ENCODE measurements at regions not wholly inside any gene's neighbourhood (a gene's known extent, or its start where the extent isn't known, plus 50 kb on each side); places are given as distances from the start of the nearest gene placed in this dataset.

DNA sequence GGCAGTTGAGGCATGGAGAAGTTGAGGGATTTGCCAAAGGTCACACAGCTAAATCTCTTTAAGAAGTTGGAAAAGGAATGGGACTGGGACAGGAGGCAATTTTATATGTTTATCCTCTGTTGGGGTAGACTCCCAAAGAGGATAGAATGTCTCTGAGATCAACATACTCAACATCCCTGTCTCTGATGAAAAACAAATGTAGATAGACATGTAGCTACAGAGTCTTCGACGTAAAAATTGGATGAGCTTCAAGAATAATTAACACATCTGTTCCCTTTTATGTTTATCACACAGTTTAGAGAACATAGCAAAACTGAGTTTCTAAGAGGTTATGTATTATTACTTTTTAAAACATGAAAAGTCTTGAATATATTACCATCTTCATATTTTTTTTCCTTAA, 204.6 kb upstream of the CD180 start:
- Histone ChIP-seq H3K4me3 (no peak overlapping the region), H3K4me1 (no peaks in the 10 kb centered on the region), H3K36me3 (no peaks in the 10 kb centered on the region), H3K9ac (no peak overlapping the region), H3K27ac (no peak overlapping the region), H3K9me3 (replicated peaks in 1 of 11) (no peaks in the 10 kb centered on the region), H3K27me3 (no peaks in the 10 kb centered on the region), H3K4me2 (no peak overlapping the region), H4K20me1 (no peaks in the 10 kb centered on the region)
- TF ChIP-seq Cebpa-rat (IDR thresholded peaks at IDR 0.05), result no peak

DNA sequence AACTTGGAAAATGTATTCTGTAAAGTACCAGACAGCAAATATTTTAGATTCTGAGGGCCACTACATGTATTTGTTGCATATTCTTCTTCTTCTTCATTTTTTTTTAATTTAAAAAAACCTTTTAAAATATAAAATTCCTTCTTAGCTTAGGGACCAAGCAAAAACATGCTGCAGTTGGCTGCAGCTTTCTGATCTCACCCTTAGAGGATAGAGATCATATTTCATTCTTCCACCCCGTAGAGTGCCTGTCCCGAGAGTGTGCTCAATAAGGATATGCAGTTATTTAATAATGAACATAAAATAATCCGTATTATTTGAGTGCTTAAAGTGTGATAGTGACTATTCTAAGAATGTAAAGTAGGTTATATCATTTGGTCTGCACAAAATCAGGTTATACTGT, 204.2 kb upstream of the CD180 start:
- TF ChIP-seq Cebpa-rat (IDR thresholded peaks at IDR 0.05), result no peak
- Histone ChIP-seq H4K20me1 (no peaks in the 10 kb centered on the region), H3K36me3 (no peaks in the 10 kb centered on the region), H3K4me1 (no peaks in the 10 kb centered on the region), H3K9ac (no peak overlapping the region), H3K4me3 (no peak overlapping the region), H3K4me2 (no peak overlapping the region), H3K27me3 (no peaks in the 10 kb centered on the region), H3K9me3 (replicated peaks in 1 of 11) (no peaks in the 10 kb centered on the region), H3K27ac (no peak overlapping the region)

DNA sequence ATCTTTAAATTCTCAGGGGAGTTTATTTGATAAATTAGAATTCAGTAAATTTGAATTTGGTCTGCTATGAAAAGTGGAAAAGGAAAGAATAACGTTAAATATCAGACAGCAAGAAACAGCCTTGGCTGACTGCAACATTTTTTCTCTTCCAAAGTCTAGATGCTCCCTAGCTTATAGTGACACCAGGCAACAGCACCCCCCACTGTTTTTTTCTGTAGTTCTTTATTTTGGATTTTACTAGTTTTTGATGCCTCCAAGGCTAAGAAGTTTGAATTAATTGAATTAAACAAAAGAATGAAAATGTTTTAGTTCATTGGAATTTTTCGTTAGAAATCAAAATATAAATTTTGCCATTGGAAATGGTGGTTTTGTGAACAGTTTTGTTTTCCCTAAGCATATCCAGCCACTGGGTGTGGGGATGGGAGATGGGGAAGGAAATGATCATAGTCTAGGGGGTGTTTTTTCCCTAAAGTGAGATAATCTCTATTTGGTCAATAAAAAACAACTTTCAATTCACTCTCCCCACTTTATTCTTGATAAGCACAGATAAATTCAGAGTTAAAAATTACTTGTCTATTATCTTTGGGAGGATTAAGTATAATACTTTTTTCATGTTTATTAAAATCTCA, 199.3 kb upstream of the CD180 start:
- no peaks in the 10 kb centered on the region for H3K9me3 ChIP-seq (replicated peaks in 1 of 11)
- H3K9ac ChIP-seq, result no peak overlapping the region
- H3K4me1 ChIP-seq, result no peaks in the 10 kb centered on the region
- TF ChIP-seq Cebpa-rat (IDR thresholded peaks at IDR 0.05), result no peak
- no peaks in the 10 kb centered on the region for H3K27me3 ChIP-seq
- no peak overlapping the region for H3K27ac ChIP-seq
- H4K20me1 ChIP-seq, result no peaks in the 10 kb centered on the region
- H3K4me2 ChIP-seq, result no peak overlapping the region
- no peak overlapping the region for H3K4me3 ChIP-seq
- no peaks in the 10 kb centered on the region for H3K36me3 ChIP-seq

DNA sequence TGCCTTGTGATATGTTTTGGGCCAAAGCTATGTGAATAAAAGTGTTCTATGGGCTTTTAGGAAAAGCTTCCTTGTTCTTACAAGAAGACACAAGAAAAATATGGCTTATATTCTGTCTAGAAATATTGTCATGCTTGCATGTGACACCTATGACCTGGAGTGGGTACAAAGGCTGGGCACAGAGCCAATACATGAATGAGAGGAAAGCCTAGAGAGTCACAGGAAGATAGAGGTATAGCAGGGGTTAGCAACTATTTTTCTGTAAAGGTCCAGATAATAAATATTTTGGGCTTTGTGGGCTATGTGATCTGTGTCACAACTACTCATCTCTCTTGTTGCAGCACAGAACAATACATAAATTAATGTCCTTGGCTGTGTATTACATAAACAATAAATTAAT, 196.6 kb upstream of the CD180 start:
- no peak for TF ChIP-seq Cebpa-rat (IDR thresholded peaks at IDR 0.05)
- Histone ChIP-seq H3K4me3 (no peak overlapping the region), H3K4me1 (no peaks in the 10 kb centered on the region), H3K4me2 (no peak overlapping the region), H3K9me3 (replicated peaks in 1 of 11) (no peaks in the 10 kb centered on the region), H4K20me1 (no peaks in the 10 kb centered on the region), H3K27ac (no peak overlapping the region), H3K27me3 (no peaks in the 10 kb centered on the region), H3K9ac (no peak overlapping the region), H3K36me3 (no peaks in the 10 kb centered on the region)

DNA sequence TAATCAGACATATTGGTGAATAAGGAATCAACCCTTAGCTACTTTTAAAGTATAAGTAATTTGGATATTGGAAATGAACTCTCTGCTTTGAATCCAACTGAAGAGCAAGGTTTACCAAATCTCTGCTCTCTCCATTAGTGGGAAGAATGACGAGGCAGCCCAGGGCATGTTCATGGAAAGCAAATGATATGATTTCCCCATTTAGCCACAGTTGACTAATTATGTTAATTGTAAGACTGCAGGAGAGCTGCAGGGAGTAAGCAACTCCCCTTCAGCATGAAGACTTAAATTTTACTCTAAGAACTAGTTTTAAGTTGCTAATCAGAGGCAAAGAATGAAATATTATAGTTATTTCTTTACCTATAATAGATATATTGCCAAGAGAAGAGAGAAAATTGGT, 194.3 kb upstream of the CD180 start:
- Histone ChIP-seq H3K27ac (no peak overlapping the region), H3K27me3 (no peaks in the 10 kb centered on the region), H4K20me1 (no peaks in the 10 kb centered on the region), H3K9ac (no peak overlapping the region), H3K36me3 (no peaks in the 10 kb centered on the region), H3K4me1 (no peaks in the 10 kb centered on the region), H3K4me2 (no peak overlapping the region), H3K9me3 (replicated peaks in 1 of 11) (no peaks in the 10 kb centered on the region), H3K4me3 (no peak overlapping the region)
- no peak for TF ChIP-seq Cebpa-rat (IDR thresholded peaks at IDR 0.05)

DNA sequence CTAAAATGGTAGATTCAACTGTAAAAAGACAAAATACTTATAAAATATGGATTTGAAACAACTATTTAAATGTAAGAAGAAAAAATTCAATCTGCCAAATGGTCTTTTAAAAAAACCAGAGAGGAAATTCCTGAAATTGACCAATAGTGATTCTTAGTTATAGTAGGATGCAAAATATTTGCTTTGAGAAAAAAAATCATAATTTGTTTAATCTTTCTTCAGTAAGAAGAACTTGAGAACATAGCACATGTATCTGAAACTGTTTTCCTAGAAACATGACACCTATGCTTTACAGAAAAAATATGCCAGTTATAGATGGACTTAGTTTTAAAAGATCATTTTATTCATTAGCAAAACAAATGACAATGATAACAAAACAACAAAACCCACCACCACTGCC, 186.9 kb upstream of the CD180 start:
- Histone ChIP-seq H3K4me1 (no peaks in the 10 kb centered on the region), H3K4me2 (no peak overlapping the region), H3K9me3 (replicated peaks in 1 of 11) (no peaks in the 10 kb centered on the region), H3K36me3 (no peaks in the 10 kb centered on the region), H3K9ac (no peak overlapping the region), H3K4me3 (no peak overlapping the region), H4K20me1 (no peaks in the 10 kb centered on the region), H3K27ac (no peak overlapping the region), H3K27me3 (no peaks in the 10 kb centered on the region)
- no peak for TF ChIP-seq Cebpa-rat (IDR thresholded peaks at IDR 0.05)

DNA sequence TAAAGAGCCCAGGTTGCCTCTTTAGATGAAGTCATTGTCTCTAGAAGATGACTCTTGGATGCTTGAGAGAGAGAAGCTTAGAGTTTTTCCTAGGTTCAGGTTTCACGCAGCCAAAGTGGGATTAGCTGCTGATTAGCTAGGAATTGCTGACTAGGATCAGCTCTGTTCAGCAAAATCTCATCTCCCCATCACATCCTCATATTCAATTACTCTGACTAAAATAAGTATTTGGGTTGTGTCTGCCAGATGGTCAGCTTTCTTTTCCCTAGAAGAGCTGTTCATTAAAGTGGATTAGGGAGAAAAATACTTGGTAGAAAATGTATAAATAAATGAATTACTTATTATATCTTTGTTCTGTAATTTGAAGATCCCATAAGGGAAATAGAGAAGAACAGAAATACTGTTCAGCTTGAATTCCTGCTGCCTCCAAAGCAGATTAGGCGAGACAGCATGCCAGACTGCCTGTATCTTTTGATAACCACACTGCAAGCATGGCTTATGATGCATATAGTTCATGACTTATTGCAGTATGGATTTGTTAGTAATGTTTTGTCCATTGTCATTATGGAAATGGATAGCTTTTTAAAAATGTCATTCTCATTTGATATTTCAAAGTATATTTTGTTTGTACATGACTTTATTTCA, 184.8 kb upstream of the CD180 start:
- Histone ChIP-seq H3K36me3 (no peaks in the 10 kb centered on the region), H3K27me3 (no peaks in the 10 kb centered on the region), H3K27ac (no peak overlapping the region), H3K9ac (no peak overlapping the region), H3K9me3 (replicated peaks in 1 of 11) (no peaks in the 10 kb centered on the region), H3K4me1 (no peaks in the 10 kb centered on the region), H4K20me1 (no peaks in the 10 kb centered on the region), H3K4me3 (no peak overlapping the region), H3K4me2 (no peak overlapping the region)
- TF ChIP-seq Cebpa-rat (IDR thresholded peaks at IDR 0.05), result no peak

DNA sequence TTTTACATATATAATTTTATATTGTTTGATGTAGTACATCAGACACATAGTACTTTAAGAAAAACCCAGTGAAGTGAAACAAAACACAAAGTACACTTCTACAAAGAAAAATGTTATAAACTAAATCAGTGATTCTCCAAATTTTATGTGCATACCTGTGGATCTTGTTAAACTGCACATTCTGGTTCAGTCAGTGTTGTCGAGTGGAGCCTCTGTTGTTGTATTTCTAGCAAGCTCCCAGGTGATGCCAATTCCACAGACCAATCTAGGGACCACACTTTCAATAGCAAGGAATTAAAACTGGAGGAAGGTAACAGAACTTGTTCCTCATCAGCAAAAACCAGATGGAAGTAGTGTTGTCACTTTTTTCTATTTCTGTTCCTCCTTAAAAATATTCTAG, 183.8 kb upstream of the CD180 start:
- no peak overlapping the region for H3K4me3 ChIP-seq
- no peaks in the 10 kb centered on the region for H4K20me1 ChIP-seq
- no peak overlapping the region for H3K9ac ChIP-seq
- H3K4me1 ChIP-seq, result no peaks in the 10 kb centered on the region
- no peak overlapping the region for H3K27ac ChIP-seq
- no peaks in the 10 kb centered on the region for H3K36me3 ChIP-seq
- no peaks in the 10 kb centered on the region for H3K27me3 ChIP-seq
- H3K9me3 ChIP-seq (replicated peaks in 1 of 11), result peaks cover 0 to 4% (median 2%) of the 10 kb centered on the region in 11 experiments; a peak in 5 of 22 replicates
- H3K4me2 ChIP-seq, result no peak overlapping the region
- no peak for TF ChIP-seq Cebpa-rat (IDR thresholded peaks at IDR 0.05)

DNA sequence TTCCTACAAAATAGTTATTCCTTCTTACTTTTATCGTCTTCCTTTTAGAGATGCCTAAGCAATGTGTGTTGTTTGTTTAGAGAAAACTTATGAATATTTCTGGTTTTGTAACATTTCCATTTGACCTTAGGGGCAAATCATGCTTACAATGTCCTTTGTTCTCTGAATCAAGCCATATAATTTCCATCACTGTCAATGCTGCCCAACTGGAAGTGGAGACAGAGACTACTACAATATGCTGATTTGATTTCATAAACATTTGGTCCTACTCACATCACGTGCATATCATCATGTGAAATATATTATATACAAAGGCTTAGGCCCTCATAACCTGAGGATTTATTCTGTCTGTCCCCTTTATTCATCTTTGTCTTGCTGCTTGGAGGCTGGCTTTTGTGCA, 183.2 kb upstream of the CD180 start:
- Histone ChIP-seq H4K20me1 (no peaks in the 10 kb centered on the region), H3K9me3 (replicated peaks in 1 of 11) (peaks cover 0 to 7% (median 4%) of the 10 kb centered on the region in 11 experiments; a peak in 5 of 22 replicates), H3K9ac (no peak overlapping the region), H3K4me1 (no peaks in the 10 kb centered on the region), H3K27ac (no peak overlapping the region), H3K4me3 (no peak overlapping the region), H3K36me3 (no peaks in the 10 kb centered on the region), H3K4me2 (no peak overlapping the region), H3K27me3 (no peaks in the 10 kb centered on the region)
- TF ChIP-seq Cebpa-rat (IDR thresholded peaks at IDR 0.05), result no peak

DNA sequence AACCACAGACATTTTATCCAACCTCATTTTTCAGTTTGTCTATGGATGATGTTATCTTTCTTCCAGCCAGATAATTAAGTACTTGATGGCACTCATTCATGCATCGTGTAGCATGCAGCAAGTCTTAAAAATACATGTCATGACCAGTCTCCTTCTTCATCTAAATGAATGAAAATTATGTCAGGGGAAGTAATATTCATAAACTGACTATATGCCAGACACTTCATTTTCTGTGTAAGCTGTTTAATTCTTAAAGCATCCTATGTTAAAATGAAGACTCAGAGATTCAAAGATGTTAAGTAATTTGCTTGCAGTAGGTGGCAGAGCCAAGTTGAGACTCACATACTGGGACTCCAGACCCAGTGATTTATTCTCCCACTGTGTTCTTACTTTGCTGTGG, 181.7 kb upstream of the CD180 start:
- Histone ChIP-seq H3K36me3 (no peaks in the 10 kb centered on the region), H3K9ac (no peak overlapping the region), H3K27me3 (no peaks in the 10 kb centered on the region), H4K20me1 (no peaks in the 10 kb centered on the region), H3K9me3 (replicated peaks in 1 of 11) (peaks cover 0 to 7% (median 4%) of the 10 kb centered on the region in 11 experiments; a peak in 5 of 22 replicates), H3K27ac (no peak overlapping the region), H3K4me1 (no peaks in the 10 kb centered on the region), H3K4me3 (no peak overlapping the region), H3K4me2 (no peak overlapping the region)
- no peak for TF ChIP-seq Cebpa-rat (IDR thresholded peaks at IDR 0.05)

Data from BLaER1 treated with 17β-estradiol and CSF1 and Interleukin-3, amounts not matched to agents 10 nM and 100 nM (cell line).